NB4 (cell line): ENCODE measurements at regions not wholly inside any gene's neighbourhood (a gene's known extent, or its start where the extent isn't known, plus 50 kb on each side); places are given as distances from the start of the nearest gene placed in this dataset.
"Not testable (repeated sequence)": the region's sequence is repeated elsewhere in the genome, so short reads cannot be mapped to it uniquely, and the experiment has no call there.

ENCODE experiments used
- DNase-seq: peaks from one replicate; pipeline ENCODE4 v3.0.0; 2010; ENCODE audit warnings: low read depth
- H3K4me3 ChIP-seq: one replicate; pipeline ENCODE4 v1.5.1; 2011; ENCODE audit warnings: mild to moderate bottlenecking, low read depth, low read length, moderate library complexity
- CTCF ChIP-seq: IDR thresholded peaks from one replicate; pipeline ENCODE4 v1.5.1; 2012; ENCODE audit warnings: low read depth, low read length
- MAX ChIP-seq: IDR thresholded peaks from 2 replicates; pipeline ENCODE4 v1.6.1; 2011; ENCODE audit warnings: low read depth, low read length
- MYC ChIP-seq: IDR thresholded peaks from 2 replicates; pipeline ENCODE4 v1.6.1; 2011; ENCODE audit warnings: low read depth, low read length
- POLR2A ChIP-seq: IDR thresholded peaks from 2 replicates; pipeline ENCODE4 v1.6.1; 2011; ENCODE audit warnings: mild to moderate bottlenecking; ENCODE audit not compliant: insufficient read length; ENCODE audit errors: extremely low read depth

- no peak for TF ChIP-seq POLR2A
- TF ChIP-seq CTCF = no peak
- no peak for TF ChIP-seq MAX
- TF ChIP-seq MYC = no peak
- no peak overlapping the region for H3K4me3 ChIP-seq
- no peak for DNase-seq
Measured at GRCh38 chr7:67635271-67635670, 638.6 kb downstream of the TYW1 start.

GRCh38 chr7:67636348-67637022 is 639.9 kb downstream of the TYW1 start:
- TF ChIP-seq POLR2A = no peak
- DNase-seq = no peak
- H3K4me3 ChIP-seq = no peak overlapping the region

GRCh38 chr7:67637023-67637358 is 640.4 kb downstream of the TYW1 start:
- H3K4me3 ChIP-seq = no peak overlapping the region
- no peak for DNase-seq
- TF ChIP-seq MAX (no peak), POLR2A (no peak), CTCF (no peak), MYC (no peak)

- not testable (repeated sequence) for DNase-seq, H3K4me3 ChIP-seq
Measured at GRCh38 chr7:67642542-67642941, 645.9 kb downstream of the TYW1 start.

GRCh38 chr7:67644151-67644550 is 647.5 kb downstream of the TYW1 start:
- DNase-seq = no peak
- no peak for TF ChIP-seq MAX
- TF ChIP-seq POLR2A = no peak
- TF ChIP-seq MYC = no peak
- no peak for TF ChIP-seq CTCF
- no peak overlapping the region for H3K4me3 ChIP-seq

- no peak for DNase-seq
- no peak overlapping the region for H3K4me3 ChIP-seq
- TF ChIP-seq MAX (no peak), MYC (no peak), CTCF (no peak), POLR2A (no peak)
Measured at GRCh38 chr7:67652937-67653336, 656.3 kb downstream of the TYW1 start.

- H3K4me3 ChIP-seq = no peak overlapping the region
- no peak for DNase-seq
- TF ChIP-seq MAX = no peak
- no peak for TF ChIP-seq MYC
- no peak for TF ChIP-seq CTCF
Measured at GRCh38 chr7:67653856-67654454, 657.3 kb downstream of the TYW1 start.
